CMK (cell line): ENCODE measurements at regions not wholly inside any gene's neighbourhood (a gene's known extent, or its start where the extent isn't known, plus 50 kb on each side); places are given as distances from the start of the nearest gene placed in this dataset.
"Not testable (repeated sequence)": the region's sequence is repeated elsewhere in the genome, so short reads cannot be mapped to it uniquely, and the experiment has no call there.

Experiments
- DNase-seq: peaks from one replicate; pipeline ENCODE4 v3.0.0-alpha.2; 2010; ENCODE audit warnings: low read depth

- no peak for DNase-seq
Measured at GRCh38 chr10:84854439-84854838, 526.0 kb downstream of the CCSER2 start.

- DNase-seq, result no peak
Measured at GRCh38 chr10:84860855-84861254, 532.5 kb downstream of the CCSER2 start.

- DNase-seq, result no peak
Measured at GRCh38 chr10:84862551-84862950, 534.2 kb downstream of the CCSER2 start.

DNA sequence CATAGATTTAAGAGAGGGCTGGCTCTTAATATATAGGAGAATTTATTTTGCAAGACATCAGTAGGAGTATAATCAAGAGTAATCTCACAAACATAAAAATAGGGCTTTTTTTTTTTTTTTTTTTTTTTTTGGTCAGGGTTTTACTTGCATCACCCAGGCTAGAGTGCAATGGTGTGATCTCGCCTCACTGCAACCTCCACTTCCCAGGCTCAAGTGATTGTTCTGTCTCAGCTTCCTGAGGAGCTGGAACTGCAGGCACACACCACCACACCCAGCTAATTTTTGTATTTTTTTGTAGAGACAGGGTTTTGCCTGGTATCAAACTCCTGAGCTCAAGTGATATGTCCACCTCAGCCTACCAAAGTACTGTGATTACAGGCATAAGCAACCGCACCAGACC is 535.3 kb downstream of the CCSER2 start:
- DNase-seq, result no peak

- no peak for DNase-seq
Measured at GRCh38 chr10:84876116-84876999, 548.0 kb downstream of the CCSER2 start.

- no peak for DNase-seq
Measured at GRCh38 chr10:84879991-84880390, 551.6 kb downstream of the CCSER2 start.

GRCh38 chr10:84881696-84882095 is 553.3 kb downstream of the CCSER2 start:
- DNase-seq, result not testable (repeated sequence)

DNA sequence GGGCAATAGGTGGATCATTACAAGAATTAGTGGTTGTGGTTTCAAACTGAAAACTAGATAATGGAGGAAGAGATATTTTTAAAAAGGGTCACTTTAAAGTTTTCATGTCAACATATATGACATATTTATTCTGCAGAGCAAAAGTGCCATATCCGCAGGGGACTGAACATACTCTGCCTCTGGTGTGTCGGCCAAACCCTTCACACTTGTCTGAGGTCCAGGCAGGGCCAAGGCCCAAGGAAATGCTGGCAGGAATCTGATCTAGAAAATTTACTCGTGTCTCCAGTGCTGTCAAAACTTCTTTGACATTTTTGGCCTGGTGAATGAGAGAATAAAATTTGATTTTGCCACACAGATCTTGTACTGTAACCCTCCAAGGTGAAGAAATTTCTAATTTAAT is 562.3 kb downstream of the CCSER2 start:
- no peak for DNase-seq

GRCh38 chr10:84891631-84892030 is 563.2 kb downstream of the CCSER2 start:
- DNase-seq, result no peak

GRCh38 chr10:84895541-84895940 is 567.2 kb downstream of the CCSER2 start:
- DNase-seq, result no peak

DNA sequence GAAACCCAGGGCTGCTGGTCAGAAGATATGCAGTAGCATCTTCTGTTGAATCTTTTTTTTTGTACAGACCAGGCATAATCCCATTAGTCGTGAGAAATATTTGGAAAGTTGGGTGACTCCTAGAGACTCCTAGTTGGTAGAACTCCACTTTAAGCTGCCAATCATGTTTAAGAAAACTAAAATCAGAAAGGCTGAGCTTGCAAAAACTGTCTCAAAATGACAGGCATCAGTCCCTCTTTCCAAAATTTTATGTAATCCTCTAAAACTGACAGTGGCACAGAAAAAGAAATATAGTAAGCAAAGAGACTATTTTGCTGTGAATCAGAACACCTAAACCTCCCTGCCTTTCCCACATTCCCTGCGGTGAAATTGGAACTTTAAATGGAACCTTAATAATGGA is 568.5 kb downstream of the CCSER2 start:
- no peak for DNase-seq

GRCh38 chr10:84899268-84899667 is 570.9 kb downstream of the CCSER2 start:
- DNase-seq, result no peak

- DNase-seq, result no peak
Measured at GRCh38 chr10:84900141-84900540, 571.8 kb downstream of the CCSER2 start.

DNA sequence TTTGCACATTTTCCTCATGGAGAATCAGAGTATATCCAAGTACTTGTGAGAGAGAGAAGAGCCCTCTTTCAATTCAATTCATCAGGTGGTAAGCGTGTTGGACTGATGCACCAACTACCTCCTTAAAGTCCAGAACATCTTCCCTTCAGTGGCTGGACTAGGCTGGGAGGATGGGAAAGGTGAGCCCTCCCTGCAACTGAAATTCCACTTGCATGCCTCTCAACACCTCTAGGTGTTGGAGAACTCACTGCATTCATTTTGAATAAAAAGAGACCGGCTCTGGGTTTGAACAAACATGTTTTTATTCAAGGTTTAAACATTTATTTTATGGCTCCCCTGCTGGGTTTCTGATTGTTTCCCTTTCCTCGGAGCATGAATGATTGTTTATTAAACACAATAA is 573.5 kb downstream of the CCSER2 start:
- DNase-seq, result no peak

DNA sequence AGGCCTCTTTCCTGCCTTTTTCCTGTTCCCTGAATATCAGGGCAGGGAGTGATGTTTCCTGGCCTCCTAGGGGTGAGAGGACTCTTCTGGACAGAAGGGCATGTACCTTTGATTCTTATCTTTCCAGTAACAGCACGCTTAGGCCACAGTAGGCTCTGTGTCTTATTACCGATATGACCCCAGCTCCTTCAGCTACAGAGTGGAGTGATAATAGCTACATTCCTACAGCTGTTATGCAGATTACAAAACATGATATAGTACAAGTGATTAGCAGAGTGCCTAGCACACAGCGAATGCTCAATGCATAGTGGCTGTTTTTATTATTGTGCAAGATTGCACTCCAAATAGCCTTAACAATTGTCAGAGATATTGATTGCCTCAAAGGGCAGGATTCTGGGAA is 574.2 kb downstream of the CCSER2 start:
- no peak for DNase-seq

DNA sequence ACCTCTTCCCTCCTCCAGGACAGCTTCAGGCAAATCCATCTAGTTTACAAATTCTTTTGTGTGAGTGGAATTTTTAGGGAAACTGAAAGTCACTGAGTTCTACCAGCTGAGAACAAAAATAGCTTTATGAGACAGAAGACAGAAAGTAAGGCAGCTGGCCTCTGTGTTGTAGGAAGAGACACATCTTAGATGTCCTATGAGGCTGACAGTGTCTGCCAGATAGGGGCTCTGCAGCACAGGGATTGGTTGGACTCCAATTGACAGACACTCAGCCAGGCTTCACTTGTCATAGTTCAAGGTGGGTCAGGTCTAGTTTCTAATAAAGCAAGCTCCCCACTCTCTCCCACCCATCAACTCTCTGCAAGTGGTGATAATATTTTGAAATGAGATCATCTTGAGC is 574.9 kb downstream of the CCSER2 start:
- DNase-seq, result no peak

DNA sequence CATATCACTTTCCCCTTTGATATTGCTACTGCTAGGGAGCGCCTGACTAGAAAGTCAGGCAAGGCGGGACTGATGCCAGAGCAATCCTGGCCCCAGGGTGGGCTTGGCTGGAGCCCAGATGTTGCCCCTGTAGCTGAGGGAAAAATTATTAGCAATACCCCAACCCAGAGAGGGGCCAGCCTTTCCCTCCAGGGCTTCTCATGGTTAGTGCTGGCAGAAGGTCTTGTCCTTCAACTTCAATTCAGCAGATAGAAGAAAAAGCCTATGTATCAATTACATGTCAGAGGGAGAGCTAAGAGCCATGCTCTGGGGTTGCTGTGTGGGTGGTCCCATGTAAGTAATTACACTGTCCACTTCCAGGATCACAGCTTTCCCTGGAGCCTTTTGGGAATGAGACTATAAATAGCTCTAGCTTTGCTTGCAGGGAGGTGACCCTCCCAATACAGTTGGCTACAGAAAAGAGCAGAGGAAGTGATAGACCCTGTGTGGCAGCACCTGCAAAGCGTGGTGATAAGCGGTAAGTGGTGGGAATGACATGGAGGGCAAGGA is 579.1 kb downstream of the CCSER2 start:
- no peak for DNase-seq

- no peak for DNase-seq
Measured at GRCh38 chr10:84908491-84908890, 580.1 kb downstream of the CCSER2 start.

DNA sequence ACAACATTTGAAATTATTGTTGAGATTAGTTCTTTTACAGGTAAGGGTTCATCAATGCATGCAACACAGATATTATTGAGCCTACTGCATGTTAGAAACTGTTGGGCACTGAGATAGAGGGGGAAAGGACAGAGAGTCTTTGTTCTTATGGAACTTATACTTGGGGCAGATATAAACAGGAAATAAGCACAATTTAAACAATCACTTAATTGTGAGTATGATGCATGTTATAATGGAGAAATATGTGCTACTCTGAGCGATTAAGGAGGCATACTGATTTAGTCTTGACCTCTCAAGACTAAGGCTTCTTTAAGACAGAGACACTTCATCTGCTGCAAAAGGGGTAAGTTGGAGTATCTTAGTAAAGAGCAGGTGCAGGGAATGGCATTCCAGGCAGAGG is 593.3 kb downstream of the CCSER2 start:
- DNase-seq, result no peak

DNA sequence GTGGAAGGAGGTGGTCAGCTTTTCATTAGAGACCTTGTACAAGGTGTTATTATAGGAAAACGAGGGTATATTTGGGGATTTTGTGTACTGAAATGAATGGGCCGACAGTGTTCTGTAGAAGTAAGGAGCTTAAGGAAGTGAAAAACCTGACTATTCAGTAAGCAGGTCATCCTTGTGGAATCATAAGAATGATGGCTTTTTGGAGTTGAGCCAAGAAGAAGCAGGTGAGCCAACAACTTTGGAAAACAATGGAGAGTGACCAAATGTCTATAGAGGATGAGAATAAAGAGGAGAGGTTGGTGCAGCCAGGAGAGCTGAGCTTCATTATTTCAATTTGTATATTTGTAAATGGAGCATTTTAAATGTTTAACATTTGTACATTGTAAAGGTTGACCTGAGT is 595.7 kb downstream of the CCSER2 start:
- DNase-seq, result no peak

GRCh38 chr10:84925495-84925894 is 597.1 kb downstream of the CCSER2 start:
- DNase-seq, result no peak

DNA sequence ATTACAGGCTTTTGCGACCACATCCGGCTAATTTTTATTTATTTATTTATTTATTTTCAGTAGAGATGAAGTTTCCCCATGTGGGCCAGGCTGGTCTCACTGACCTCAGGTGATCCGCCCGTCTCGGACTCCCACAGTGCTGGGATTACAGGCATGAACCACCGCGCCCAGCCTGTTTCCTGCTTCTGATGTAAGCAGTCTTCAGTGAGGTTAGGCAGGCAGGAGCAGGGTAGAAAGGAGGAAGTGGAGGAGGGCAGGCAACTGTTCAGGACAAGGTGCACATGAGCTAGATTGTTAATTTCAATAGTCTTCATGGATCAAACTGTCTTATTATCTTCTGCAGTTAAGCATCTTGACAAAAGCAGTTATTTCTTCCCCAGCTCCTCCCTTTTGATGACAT is 605.0 kb downstream of the CCSER2 start:
- no peak for DNase-seq

DNA sequence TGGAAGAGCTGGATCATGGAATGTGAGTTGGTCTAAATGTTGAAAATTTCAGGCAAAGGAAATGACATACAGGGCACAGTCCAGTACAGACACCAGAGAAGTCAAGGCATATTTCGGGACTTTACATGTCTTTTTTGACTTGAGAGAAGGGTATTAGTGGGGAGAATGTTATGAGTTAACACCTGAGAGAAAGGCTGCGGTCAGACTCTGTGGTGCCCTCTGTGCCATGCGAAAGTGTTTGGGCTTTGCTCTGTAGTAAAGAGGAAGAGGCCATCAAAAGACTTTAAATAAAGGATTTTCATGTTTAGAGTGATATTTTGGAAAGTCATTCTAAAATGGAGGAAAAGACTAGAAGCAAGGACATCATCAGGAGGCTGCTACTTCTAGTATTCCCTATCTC is 607.4 kb downstream of the CCSER2 start:
- DNase-seq, result no peak
